KMS-11 (cell line): ENCODE measurements at regions not wholly inside any gene's neighbourhood (a gene's known extent, or its start where the extent isn't known, plus 50 kb on each side); places are given as distances from the start of the nearest gene placed in this dataset.
A peak's percentile ranks its signal among the peaks of the same experiment; 100 is the strongest.

ENCODE experiments used
- H2AFZ ChIP-seq: fragments of 200-600 bp; sonication (generic); 2 replicates; pipeline ENCODE4 v1.6.1; 2016; ENCODE audit warnings: antibody characterized with exemption, mixed run types, low read depth
- H3K27ac ChIP-seq: fragments of 200-600 bp; sonication (generic); 2 replicates; pipeline ENCODE4 v1.6.1; 2016; ENCODE audit warnings: mild to moderate bottlenecking, mixed run types
- H3K27me3 ChIP-seq: fragments of 200-600 bp; sonication (generic); 2 replicates; pipeline ENCODE4 v1.6.1; 2017; ENCODE audit warnings: mild to moderate bottlenecking, low read depth, mixed run types, moderate library complexity; ENCODE audit not compliant: insufficient read depth
- H3K36me3 ChIP-seq: fragments of 200-600 bp; sonication (generic); 2 replicates; pipeline ENCODE4 v1.6.1; 2017; ENCODE audit warnings: mild to moderate bottlenecking, mixed run types; ENCODE audit not compliant: insufficient read depth
- H3K4me1 ChIP-seq: fragments of 200-600 bp; sonication (generic); 2 replicates; pipeline ENCODE4 v1.6.1; 2016; ENCODE audit warnings: mild to moderate bottlenecking, low read depth, mixed run types; ENCODE audit not compliant: poor library complexity, severe bottlenecking
- H3K4me2 ChIP-seq: fragments of 200-600 bp; sonication (generic); 2 replicates; pipeline ENCODE4 v1.7.0; 2016; ENCODE audit warnings: mild to moderate bottlenecking, mixed run types
- H3K4me3 ChIP-seq: fragments of 200-600 bp; sonication (generic); IDR thresholded peaks from 2 replicates; pipeline ENCODE4 v1.6.1; 2017; ENCODE audit warnings: low read depth, low read length, mixed read lengths; ENCODE audit not compliant: insufficient read depth
- H3K79me2 ChIP-seq: fragments of 200-600 bp; sonication (generic); 2 replicates; pipeline ENCODE4 v1.6.1; 2016; ENCODE audit warnings: low read depth, mixed run types; ENCODE audit not compliant: insufficient read depth
- H3K9ac ChIP-seq: fragments of 200-600 bp; sonication (generic); 2 replicates; pipeline ENCODE4 v1.6.1; 2016; ENCODE audit warnings: mild to moderate bottlenecking, mixed run types
- H4K20me1 ChIP-seq: fragments of 200-600 bp; sonication (generic); 2 replicates; pipeline ENCODE4 v1.6.1; 2016; ENCODE audit warnings: mild to moderate bottlenecking, mixed run types; ENCODE audit not compliant: insufficient read depth
- CTCF ChIP-seq: fragments of 200-600 bp; sonication (generic); conservative IDR thresholded peaks from 2 replicates; pipeline ENCODE4 v1.6.1; 2017; ENCODE audit warnings: low read depth, mild to moderate bottlenecking, antibody characterized with exemption, low read length, moderate library complexity, mixed read lengths

- H3K9ac ChIP-seq, result no peak overlapping the region
- TF ChIP-seq CTCF, result no peak
- H3K4me2 ChIP-seq, result no peak overlapping the region
Observed at GRCh38 chr4:14878681-14879080, 123.6 kb upstream of the CPEB2 start.

GRCh38 chr4:14879683-14880082 is 122.6 kb upstream of the CPEB2 start:
- Histone ChIP-seq H3K4me3 (no peak overlapping the region), H3K79me2 (no peaks in the 10 kb centered on the region), H3K27ac (no peak overlapping the region), H3K4me1 (peaks cover 79% of the 10 kb centered on the region), H3K27me3 (no peaks in the 10 kb centered on the region), H4K20me1 (no peaks in the 10 kb centered on the region), H3K36me3 (no peaks in the 10 kb centered on the region), H3K9ac (no peak overlapping the region), H3K4me2 (no peak overlapping the region), H2AFZ (no peak overlapping the region)
- TF ChIP-seq CTCF, result no peak

More at GRCh38 chr4:14878681-14879080, 123.6 kb upstream of the CPEB2 start:
- Histone ChIP-seq H3K4me3 (no peak overlapping the region), H3K27me3 (no peaks in the 10 kb centered on the region), H3K4me1 (peaks cover 85% of the 10 kb centered on the region), H3K79me2 (no peaks in the 10 kb centered on the region), H3K27ac (no peak overlapping the region), H2AFZ (no peak overlapping the region), H4K20me1 (no peaks in the 10 kb centered on the region), H3K36me3 (no peaks in the 10 kb centered on the region)

GRCh38 chr4:14880805-14881204 is 121.5 kb upstream of the CPEB2 start:
- Histone ChIP-seq H4K20me1 (no peaks in the 10 kb centered on the region), H3K27ac (no peak overlapping the region), H3K4me3 (no peak overlapping the region), H3K79me2 (no peaks in the 10 kb centered on the region), H3K36me3 (no peaks in the 10 kb centered on the region), H2AFZ (no peak overlapping the region), H3K9ac (no peak overlapping the region), H3K4me2 (no peak overlapping the region), H3K4me1 (peaks cover 67% of the 10 kb centered on the region), H3K27me3 (no peaks in the 10 kb centered on the region)
- TF ChIP-seq CTCF, result no peak

- Histone ChIP-seq H4K20me1 (no peaks in the 10 kb centered on the region), H3K27ac (peak overlapping the region; percentile 36; the same call in 1 of the 2 replicates), H3K4me3 (no peak overlapping the region), H3K36me3 (no peaks in the 10 kb centered on the region), H3K79me2 (no peaks in the 10 kb centered on the region), H2AFZ (no peak overlapping the region), H3K27me3 (no peaks in the 10 kb centered on the region), H3K4me2 (peak overlapping the region; percentile 47), H3K9ac (no peak overlapping the region), H3K4me1 (peaks cover 44% of the 10 kb centered on the region)
- TF ChIP-seq CTCF, result no peak
Observed at GRCh38 chr4:14883166-14883565, 119.1 kb upstream of the CPEB2 start.
